Astrocyte (in vitro differentiated cells and primary cell): ENCODE measurements at regions not wholly inside any gene's neighbourhood (a gene's known extent, or its start where the extent isn't known, plus 50 kb on each side); places are given as distances from the start of the nearest gene placed in this dataset.

ENCODE experiments used
- EZH2 ChIP-seq: IDR thresholded peaks from 2 replicates; pipeline ENCODE4 v1.6.1; 2012; ENCODE audit warnings: mild to moderate bottlenecking, low read length, inconsistent platforms; ENCODE audit not compliant: insufficient read depth
- TF ChIP-seq, protein P1 (sequence below): IDR thresholded peaks from 2 replicates; pipeline ENCODE4 v1.5.1; 2011; ENCODE audit warnings: low read depth, mild to moderate bottlenecking, inconsistent platforms, low read length, moderate library complexity; ENCODE audit not compliant: insufficient read depth

GRCh38 chr3:70640481-70640880 is 328.0 kb upstream of the MDFIC2 start:
- TF ChIP-seq EZH2 = no peak
- TF ChIP-seq, protein P1, sequence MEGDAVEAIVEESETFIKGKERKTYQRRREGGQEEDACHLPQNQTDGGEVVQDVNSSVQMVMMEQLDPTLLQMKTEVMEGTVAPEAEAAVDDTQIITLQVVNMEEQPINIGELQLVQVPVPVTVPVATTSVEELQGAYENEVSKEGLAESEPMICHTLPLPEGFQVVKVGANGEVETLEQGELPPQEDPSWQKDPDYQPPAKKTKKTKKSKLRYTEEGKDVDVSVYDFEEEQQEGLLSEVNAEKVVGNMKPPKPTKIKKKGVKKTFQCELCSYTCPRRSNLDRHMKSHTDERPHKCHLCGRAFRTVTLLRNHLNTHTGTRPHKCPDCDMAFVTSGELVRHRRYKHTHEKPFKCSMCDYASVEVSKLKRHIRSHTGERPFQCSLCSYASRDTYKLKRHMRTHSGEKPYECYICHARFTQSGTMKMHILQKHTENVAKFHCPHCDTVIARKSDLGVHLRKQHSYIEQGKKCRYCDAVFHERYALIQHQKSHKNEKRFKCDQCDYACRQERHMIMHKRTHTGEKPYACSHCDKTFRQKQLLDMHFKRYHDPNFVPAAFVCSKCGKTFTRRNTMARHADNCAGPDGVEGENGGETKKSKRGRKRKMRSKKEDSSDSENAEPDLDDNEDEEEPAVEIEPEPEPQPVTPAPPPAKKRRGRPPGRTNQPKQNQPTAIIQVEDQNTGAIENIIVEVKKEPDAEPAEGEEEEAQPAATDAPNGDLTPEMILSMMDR = no peak
